Tibial nerve (tissue), 3 donors: ENCODE measurements at regions not wholly inside any gene's neighbourhood (a gene's known extent, or its start where the extent isn't known, plus 50 kb on each side); places are given as distances from the start of the nearest gene placed in this dataset.

Source experiments
- CTCF ChIP-seq, 5 experiments: fragments of 200-600 bp in 3 of 5; fragments of 450-650 bp in 2 of 5; sonication (generic) in 3 of 5; IDR thresholded peaks; one replicate each; pipeline ENCODE4 v1.5.1; 2016 to 2019; ENCODE audit warnings: antibody characterized with exemption in 5 of 5, mild to moderate bottlenecking in 3 of 5, moderate library complexity in 2 of 5
- POLR2A ChIP-seq, 2 donors: fragments of 450-650 bp; IDR thresholded peaks; one replicate each; pipeline ENCODE4 v1.6.1; 2017; ENCODE audit warnings: antibody characterized with exemption in 2 of 2, mild to moderate bottlenecking in 2 of 2, moderate library complexity in 2 of 2

DNA sequence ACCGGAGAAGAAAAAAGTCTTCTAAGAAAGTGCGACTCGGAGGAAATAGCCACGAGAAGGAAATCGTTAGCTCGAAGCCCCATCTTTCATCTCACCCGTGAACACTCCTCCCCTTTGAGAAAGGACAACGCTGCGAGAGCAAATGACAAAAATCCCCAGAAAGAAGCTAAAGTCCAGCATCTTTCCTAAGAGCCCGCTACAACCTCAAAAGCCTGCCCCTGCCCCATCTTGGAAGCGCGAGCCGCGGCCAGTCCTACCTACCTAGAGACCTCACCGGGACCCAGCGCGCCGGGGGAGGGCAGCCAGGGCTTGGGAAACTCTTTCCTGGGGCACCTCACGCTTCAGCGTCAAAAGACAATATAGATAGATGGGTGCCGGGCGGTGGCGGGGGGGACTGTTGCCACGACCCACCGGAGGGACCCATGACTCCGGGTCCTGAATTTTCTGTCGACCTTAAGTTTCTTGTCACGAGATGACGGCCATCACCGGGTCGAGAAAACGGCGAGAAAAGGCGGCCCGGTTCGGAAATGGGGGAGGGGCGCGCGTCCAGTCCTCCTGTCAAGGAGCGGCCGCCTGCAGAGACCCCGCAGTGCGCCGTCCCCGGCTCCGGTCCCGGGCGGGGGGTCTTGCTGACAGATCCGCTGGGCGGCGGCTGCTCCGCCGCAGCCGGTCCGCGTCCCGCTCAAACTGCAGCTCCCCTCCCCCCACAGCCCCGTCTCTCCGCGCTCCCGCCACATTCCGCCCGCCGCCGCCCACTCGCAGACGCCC lies 65.9 kb downstream of the KCNRG start:
- no peak for TF ChIP-seq POLR2A (IDR thresholded peaks at IDR 0.05)
- no peak for TF ChIP-seq CTCF (IDR thresholded peaks at IDR 0.05)
